ENCODE measurements at regions not wholly inside any gene's neighbourhood (a gene's known extent, or its start where the extent isn't known, plus 50 kb on each side); places are given as distances from the start of the nearest gene placed in this dataset.

DNA sequence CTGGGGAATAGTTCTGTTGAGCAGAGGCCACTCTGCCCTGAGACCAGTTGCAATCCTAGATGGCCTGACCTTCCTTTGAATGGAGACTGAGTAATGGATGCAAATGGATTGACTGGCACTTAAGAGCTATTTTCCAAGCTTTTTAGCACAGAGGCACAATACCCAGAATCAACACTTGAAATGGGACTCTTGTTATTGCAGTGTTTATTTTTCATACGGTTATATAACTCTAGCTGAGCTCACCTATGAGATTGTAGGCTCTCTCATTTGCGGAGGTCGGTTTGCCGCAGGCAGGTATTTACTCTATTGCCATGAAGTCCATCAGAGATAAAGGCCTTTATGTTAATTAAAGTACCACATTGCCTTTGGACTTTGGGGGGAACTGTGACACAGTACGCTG is 422.3 kb upstream of the CELF4 start:
- no peak for DNase-seq

DNA sequence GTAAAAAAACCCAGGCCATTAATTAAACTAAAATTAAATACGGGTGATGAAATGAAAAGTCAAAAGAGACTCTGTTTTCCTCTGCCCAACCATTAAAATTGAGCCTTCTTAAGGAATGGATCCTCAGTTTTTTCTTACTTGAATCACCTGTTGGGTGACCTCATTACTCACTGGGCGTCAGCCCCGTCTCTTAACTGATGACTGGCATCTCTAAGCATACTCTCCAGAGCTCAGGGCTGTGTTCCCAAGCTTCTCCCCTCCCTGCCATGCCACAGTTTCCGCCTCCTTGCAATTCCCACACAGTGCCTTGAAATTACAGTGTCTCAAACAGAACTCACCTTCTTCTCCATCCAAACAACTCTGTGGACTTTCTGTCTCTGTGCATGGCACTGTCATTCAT is 421.1 kb upstream of the CELF4 start:
- no peak for DNase-seq

DNA sequence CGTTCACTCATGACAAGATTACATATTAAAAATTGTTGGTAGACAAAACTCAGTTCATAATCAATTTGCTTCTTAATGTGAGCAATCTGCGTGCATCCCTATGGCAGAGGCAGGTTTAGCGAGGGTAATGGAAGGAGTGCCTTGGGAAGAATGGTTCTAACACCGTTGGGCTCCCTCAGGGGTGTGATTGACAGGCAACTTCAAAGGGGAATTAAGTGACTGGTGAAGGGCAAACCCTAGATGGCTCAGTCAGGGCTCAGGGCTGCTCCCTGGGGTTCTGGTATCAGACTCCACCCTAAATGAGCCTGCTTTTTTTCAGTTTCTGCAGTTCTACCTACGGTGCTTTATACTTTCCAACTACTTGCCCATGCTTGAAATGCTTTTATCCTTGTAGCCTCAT is 419.5 kb upstream of the CELF4 start:
- no peak for DNase-seq

DNA sequence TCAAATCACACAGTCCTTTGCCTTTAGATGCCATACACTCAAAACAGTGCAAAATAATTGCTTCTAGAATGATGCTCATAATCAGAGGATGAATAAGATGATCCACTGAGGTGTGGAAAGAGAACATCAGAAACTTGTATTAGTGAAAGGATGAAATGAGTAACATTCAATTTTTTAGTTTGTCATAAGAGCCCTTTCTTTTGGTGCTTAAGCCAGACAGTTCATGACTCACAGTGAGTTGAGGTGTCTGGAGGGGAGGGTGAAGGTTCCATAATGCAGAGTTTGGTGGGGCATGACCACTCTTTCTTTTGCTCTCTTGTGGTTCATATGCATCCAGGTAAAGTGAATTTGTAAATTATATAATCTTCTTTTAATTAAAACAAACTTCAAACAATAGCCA is 415.0 kb upstream of the CELF4 start:
- no peak for DNase-seq

DNA sequence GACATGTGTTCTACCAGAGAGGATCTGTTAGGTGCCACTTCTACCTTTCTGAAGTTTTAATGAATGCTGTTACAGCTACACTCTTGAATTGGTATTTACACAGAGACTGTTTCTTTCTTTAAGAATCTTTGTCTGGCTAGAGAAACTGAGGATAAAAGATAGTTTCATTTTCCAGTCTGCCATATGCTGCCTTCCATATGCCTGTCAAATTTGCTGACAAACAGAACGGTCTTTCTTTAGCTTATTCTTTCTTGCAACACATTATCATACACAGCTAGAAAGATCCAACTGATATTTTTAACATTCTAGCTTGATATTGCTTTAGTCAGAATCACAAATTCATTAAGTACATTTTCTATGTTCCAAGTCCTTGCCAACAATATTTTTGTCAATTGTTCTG is 409.8 kb upstream of the CELF4 start:
- DNase-seq: no peak

DNA sequence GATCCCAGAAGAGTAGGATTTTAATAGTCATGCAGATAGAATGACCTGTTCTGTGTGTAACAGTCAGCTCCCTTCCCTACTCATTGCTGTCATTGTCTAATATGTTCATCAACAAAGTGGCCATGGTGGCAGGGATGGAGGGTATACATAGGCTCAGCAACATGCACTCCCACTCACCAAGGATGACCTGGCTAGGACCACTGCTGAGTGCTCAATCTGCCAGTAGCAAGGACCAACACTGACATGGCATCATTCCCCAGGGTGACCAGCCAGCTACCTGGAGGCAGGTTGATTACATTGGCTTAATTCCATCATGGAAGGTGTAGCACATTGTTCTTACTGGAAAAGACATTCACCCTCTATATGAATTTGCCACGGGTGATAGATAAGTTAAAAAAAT is 401.7 kb upstream of the CELF4 start:
- no peak for DNase-seq

GRCh38 chr18:37965572-37965970 is 400.0 kb upstream of the CELF4 start:
- DNase-seq: no peak

GRCh38 chr18:37964885-37965571 is 399.4 kb upstream of the CELF4 start:
- DNase-seq: no peak

- DNase-seq: no peak
Observed at GRCh38 chr18:37963837-37964236, 398.2 kb upstream of the CELF4 start.

GRCh38 chr18:37962316-37962966 is 396.8 kb upstream of the CELF4 start:
- no peak for DNase-seq

DNA sequence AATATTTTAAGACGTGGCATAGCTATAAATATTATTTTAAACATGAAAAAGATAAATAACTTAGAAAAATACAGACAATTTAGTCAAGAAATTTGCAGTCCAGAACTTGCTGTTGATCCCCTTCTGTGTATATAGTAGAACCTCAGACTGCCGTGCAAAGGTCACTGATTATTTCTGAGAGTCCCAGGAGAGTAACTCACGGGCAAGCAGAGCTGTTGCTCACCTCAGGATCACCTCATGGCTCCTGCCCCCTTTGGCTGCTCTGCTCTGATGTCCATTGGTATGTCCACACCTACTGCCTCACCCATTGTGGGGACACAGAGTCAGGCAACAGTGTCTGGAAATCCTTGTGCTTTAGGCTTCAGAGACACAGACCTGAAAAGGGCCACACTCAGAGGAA is 392.9 kb upstream of the CELF4 start:
- DNase-seq: no peak

DNA sequence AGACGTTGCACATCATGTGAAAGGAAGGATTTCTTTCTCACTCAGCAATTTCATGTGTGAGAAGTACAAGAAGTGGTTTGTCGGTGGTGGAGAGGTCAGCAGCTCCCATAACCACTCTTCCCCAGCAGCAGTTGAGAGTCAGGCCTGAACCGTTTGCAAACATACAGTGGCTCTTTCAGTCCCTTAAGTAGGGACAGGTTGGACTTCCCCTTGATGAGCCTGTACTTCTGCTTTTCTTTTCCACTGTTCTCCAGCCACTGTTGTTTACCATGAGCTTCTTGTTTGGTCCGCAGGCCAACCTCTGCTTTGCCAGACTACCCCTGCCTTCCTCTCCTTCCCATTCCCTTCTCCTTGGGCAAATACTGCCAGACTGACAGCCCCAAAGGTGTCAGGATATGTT is 391.3 kb upstream of the CELF4 start:
- no peak for DNase-seq

DNA sequence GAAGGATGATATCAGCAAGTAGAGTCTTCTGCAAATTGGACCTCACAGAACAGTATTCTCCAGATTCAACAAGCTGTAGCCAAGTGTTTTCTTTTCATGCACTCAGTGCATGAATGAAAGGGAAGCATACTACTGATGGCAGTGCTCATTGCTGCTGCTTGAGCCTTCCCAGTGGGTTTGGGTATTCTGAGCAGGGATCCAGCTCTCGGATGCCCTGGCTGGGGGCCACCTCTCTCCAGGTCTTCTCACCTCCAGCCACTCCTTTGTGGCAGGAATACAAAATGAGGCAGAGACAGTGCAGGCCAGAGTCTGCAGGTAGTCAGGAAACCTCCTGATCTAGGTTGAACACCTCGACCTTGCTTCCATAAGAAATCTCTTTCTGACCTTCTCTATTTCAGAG is 390.4 kb upstream of the CELF4 start:
- DNase-seq: no peak

DNA sequence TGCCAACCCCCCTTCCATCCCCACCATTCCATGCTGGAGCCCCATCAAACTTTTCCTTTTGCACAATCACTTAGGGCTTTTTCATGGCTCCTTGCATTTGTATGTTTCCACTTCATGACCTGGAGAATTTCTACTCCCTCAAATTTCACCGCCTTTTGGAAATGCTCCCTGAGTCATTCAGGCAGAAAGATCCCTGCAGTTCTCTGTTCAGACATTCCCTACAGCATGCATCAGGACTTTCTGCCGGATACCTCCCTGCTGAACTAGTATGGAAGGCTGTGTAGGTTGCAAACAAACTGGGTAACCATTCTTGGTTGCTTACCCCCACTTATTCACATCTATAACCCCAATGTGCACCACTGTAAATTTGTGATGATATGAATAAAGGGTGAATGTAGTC is 389.6 kb upstream of the CELF4 start:
- no peak for DNase-seq

GRCh38 chr18:37953876-37954275 is 388.3 kb upstream of the CELF4 start:
- DNase-seq: no peak

GRCh38 chr18:37948471-37948870 is 382.9 kb upstream of the CELF4 start:
- DNase-seq: no peak

GRCh38 chr18:37946324-37946723 is 380.7 kb upstream of the CELF4 start:
- DNase-seq: no peak

GRCh38 chr18:37944700-37945270 is 379.2 kb upstream of the CELF4 start:
- no peak for DNase-seq

GRCh38 chr18:37937287-37937686 is 371.7 kb upstream of the CELF4 start:
- no peak for DNase-seq

GRCh38 chr18:37935086-37935485 is 369.5 kb upstream of the CELF4 start:
- peak in 1 of 2 donors; percentile 18 for DNase-seq

DNA sequence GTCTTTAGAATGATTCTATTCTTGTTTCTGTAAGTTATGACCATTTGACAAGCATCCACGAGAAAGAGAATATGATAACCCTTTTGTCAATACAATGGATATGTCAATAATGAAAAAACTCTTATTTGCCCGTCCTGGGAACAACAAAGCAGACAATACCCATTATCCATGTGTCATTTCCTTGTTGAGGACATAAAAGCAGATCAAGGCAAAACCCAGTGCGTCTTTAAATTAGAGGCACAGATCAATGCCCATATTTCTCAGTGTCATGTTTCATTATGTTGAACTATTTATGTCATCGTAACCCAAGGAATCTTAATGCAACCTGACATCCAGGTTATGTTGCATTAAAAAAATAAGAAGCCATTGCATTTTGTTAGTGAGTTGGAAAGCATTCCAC is 365.0 kb upstream of the CELF4 start:
- DNase-seq: no peak

DNA sequence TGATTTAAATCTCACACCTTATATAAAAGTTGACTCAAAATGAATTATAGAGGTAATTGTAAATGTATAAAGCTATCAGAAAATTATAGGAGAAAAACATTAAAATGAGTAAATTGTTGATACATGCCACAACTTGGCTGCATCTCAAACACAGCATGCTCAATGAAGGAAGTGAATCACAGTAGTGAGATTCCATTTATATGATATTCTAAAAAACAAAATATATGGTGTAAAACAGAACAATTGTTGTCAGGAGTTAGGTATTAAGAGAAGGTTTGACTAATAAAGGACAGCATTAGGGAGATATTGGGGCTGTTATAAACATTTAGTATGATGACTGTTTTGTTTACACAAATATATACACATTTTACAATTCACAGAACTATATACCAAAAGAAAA is 356.6 kb upstream of the CELF4 start:
- no peak for DNase-seq

- no peak for DNase-seq
Observed at GRCh38 chr18:37920865-37921264, 355.3 kb upstream of the CELF4 start.

DNA sequence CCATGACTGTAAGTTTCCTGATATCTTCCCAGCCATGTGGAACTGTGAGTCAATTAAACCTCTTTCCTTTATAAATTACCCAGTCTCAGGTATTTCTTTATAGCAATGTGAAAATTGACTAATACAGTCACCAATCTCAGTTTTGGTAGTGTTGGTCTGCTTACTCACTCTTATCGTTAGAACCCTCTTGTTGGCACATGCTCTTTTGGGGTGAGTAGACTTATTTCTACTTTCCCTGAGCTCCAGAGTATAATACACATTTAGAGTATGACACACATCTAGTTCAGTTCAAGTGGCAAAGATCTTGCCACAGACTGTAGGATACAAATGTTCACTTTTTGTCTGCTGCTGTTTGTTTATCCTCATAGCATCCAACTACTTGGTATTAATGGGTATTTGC is 347.5 kb upstream of the CELF4 start:
- DNase-seq: no peak

- DNase-seq: no peak
Observed at GRCh38 chr18:37902344-37902743, 336.7 kb upstream of the CELF4 start.

Data from hippocampal formation (tissue), 2 donors.